NCI-H1436 (cell line): ENCODE measurements at regions not wholly inside any gene's neighbourhood (a gene's known extent, or its start where the extent isn't known, plus 50 kb on each side); places are given as distances from the start of the nearest gene placed in this dataset.

Source experiments
- DNase-seq: peaks from one replicate; lab custom pipeline; 2025; lab: John Stamatoyannopoulos, UW

- DNase-seq: no peak
These were observed 51.0 kb upstream of the COBL start for GRCh38 chr7:51367614-51367968.

- peak; percentile 70 for DNase-seq
These were observed 50.5 kb upstream of the COBL start for GRCh38 chr7:51366930-51367613.
